NCI-H1105 treated with DMSO at 0.1 percent for 48 hours (cell line): ENCODE measurements at regions not wholly inside any gene's neighbourhood (a gene's known extent, or its start where the extent isn't known, plus 50 kb on each side); places are given as distances from the start of the nearest gene placed in this dataset.
"Not testable (repeated sequence)": the region's sequence is repeated elsewhere in the genome, so short reads cannot be mapped to it uniquely, and the experiment has no call there.

Experiments
- DNase-seq: peaks from one replicate; lab custom pipeline; 2025; lab: John Stamatoyannopoulos, UW

DNA sequence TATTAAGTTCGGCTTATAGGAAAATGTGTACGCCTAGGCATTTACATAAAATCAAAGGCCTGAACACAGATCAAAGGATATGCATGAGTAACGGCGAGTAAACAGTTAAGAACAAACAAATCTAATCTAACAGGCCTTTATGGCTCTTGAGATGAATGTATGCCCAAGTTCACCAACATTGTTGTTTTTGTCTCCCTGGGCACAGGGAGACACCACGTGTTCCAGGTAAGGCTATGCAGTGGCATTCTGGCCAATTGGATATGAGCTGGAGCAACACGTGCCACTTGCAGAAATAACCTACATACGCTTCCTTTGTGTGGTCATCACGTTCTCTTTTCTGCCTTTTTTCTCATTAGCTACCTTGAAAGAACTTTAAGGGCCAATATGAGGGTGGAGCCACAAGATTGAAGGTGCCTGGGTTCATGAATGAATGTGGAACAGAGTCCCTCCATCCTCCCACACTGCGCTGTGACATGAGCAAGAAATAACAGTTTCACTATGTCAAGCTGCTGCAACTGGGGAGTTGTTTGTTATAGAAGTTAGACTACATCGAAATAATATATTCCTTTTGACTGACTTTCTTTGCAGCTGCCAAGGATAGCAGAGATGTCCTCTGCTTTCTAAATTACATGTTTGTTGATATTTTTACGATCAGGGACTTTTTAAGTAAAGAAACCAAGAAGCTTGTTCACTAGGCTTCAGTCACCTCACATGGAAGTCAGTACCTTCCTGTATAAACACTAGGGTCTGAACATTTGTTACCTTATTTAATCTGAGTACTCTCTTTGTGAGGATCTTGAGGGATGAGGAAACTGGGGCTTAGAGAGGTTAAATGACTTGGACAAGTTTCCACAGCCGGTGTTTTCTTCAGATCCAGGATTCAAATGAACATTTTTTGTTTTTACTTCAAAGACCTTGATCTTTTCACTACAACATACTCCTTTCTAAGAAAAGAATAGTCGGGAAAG lies 427.5 kb upstream of the TBL1XR1 start:
- DNase-seq = no peak

DNA sequence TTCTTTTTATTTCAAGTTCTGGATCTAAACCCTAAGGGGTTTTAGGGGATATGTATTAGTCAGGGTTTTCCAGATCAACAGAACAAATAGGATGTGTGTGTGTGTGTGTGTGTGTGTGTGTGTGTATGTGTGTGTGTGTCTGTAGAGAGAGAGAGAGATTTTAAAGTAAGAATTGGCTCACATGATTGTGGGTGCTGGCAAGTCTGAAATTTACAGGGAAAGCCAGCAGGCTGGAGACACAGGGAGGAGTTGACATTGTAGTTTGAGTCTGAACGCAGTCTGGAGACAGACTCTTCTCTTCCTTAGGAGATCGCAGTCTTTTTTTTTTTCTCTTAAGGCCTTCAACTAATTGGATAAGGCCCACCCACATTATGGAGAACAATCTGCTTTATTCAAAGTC lies 428.8 kb upstream of the TBL1XR1 start:
- DNase-seq = no peak

DNA sequence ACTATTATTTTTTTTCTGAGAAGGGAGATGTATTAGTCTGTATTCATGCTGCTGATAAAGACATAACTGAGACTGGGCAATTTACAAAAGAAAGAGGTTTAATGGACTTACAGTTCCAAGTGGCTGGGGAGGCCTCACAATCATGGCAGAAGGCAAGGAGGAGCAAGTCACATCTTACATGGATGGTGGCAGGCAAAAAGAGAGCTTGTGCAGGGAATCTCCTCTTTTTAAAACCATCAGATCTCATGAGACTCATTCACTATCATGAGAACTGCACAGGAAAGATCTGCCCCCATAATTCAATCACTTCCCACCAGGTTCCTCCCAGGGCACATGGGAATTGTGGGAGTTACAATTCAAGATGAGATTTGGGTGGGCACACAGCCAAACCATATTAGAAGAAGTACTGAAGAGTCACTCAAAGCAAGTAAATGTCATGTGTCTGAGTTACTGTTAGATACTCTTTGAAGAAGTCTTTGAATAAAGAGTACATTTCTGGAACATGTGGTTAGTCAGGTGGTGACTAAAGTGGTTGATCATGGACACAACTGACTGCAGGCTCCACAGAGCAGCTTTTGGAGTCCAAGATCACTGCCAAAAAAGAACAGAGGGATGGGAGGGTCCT lies 430.9 kb upstream of the TBL1XR1 start:
- not testable (repeated sequence) for DNase-seq

DNA sequence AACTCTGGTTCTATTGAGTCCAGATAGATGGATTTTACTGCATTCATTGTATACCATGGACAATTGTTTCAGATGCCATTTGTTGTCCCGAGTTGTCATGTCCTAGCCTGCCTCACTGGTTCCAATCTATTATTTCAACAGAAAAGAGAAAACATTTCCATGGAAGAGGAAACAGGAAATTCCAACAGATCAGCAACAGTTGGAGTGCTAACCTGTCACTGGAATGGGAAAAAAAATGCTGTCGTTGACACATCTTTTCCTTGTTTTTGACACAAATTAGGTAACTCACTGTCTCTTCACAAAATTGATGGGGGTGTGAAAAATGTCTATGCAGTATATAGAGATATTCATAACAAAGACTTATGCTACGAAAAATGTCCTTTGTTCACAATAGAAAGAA lies 432.0 kb upstream of the TBL1XR1 start:
- DNase-seq = no peak

DNA sequence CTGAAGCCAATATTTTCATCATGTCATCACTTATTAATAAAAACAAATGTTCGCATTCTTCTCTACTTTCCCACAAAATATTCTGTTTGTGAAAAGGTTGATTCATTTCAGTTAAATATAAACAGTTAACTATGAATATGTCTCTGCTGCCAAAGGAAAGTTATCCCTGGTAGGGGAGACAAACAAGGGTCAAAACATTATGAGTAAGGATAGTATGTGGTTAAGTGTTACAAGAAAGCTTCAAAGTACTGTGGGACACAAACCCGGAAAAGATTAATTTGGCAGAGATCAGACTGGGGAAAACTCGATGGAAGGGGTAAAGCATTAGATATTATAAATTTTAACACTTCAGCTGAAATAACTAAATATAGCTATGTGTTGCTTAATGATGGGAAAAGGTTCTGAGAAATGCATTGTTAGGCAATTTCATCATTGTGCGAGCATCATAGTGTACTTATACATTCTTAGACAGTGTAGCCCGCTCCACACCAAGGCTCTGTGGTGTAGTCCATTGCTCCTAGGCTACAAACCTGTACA lies 436.5 kb upstream of the TBL1XR1 start:
- DNase-seq = no peak

DNA sequence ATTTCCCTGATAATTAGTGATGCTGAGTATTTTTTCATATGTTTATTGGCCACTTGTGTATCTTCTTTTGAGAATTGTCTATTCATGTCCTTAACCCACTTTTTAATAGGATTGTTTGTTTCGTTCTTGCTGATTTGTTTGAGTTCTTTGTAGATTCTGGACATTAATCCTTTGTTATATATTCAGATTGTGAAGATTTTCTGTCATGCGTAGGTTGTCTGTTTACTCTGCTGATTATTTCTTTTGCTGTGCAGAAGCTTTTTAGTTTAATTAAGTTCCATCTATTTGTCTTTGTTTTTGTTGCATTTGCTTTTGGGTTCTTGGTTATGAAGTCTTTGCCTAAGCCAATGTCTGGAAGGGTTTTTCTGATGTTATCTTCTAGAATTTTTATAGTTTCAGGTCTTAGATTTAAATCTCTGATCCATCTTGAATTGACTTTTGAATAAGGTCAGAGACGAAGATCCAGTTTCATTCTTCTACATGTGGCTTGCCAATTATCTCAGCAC lies 438.4 kb upstream of the TBL1XR1 start:
- DNase-seq = not testable (repeated sequence)

DNA sequence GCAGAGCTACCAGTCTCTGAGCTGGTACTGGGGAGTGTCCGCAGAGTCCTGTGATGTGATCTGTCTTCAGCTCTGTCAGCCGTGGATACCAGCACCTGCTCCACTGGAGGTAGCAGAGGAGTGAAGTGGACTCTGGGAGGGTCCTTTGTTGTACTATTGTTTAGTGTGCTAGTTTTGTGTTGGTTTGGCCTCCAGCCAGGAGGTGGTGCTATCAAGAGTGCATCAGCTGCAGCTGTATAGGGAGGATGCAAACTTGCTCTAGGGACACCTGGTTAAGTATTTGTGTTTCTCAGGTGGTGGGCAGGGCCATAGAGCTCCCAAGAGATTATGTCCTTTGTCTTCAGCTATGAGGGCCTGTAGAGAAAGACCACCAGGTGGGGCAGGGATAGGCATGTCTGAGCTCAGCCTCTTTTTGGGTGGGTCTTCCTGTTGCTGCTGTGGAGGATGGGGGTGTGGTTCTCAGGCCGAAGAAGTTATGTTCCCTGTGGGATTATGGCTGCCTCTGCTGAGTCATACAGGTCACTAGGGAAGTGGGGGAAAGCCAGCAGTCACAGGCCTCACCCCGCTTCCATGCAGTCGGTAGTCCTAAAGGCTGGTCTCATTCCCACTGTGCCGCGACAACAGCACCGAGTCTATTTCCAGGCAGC lies 443.2 kb upstream of the TBL1XR1 start:
- DNase-seq = peak; percentile 86

DNA sequence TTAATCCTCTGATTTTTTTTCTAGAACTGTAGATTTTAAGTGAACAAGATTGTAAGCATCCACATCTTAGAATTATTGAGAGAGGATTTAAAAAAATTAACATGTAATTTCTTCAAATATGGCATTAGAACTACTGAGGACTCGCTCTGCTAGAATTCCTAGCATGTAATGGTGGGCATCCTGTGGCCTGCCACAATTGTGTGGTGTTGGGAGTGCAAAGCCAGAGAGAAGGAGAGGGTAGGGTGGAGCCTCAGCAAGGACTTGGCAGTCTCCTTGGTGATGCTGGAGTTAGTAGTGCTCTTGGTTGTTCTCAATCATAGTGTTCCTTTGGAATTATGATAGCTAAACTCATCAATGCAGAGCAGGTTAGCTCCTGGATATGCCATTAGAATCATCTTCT lies 443.9 kb upstream of the TBL1XR1 start:
- no peak for DNase-seq

DNA sequence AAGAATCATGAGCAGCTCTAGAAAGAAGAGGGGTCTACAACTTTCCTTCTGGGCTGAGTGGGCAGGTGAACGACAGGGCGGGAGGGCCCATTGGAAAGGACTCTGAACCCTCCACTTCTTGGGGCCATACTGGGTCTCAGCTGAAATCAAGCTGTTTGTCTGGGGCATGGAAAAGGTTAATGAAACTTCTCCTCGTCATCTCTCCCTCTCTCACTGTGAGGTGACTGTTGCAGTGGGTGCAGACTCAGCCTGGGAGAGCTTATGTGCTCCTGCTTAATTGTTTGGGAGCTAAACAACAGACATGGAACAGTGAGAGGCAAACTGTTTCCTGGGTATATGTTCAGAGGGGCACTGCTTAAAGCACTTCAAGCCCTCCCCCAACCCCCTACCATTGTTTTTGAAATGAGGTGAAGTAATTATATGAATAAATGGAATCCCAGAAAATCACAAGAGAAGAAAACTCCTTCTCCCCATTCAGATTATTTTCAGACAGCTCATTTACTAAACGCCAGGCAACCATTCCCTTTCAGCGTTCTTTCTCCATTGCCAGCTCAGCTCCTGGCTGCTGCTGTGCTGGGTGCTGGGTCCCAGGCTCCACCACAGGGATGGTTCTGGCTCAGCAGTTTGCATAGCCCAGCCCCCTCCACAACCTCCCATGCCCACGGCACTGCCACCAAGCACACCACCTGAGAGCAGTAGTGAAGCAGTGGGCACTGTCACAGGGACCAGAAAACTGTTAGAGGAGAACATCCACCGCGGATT lies 444.9 kb upstream of the TBL1XR1 start:
- no peak for DNase-seq

DNA sequence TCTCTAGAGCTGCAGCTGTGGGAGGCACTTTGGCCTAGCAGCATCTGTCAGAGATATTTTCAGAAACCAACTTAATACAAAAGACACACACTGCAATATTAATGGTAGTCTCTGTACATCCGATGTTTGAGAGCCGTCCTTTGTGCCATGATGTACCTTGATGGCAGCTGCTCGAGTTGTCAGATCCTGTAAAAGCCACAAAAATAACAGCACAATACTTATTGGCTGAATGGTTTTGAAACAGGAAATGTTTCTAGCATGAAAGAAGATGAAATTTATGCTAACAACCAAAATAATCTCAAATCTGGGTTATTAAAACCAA lies 445.5 kb upstream of the TBL1XR1 start:
- no peak for DNase-seq

DNA sequence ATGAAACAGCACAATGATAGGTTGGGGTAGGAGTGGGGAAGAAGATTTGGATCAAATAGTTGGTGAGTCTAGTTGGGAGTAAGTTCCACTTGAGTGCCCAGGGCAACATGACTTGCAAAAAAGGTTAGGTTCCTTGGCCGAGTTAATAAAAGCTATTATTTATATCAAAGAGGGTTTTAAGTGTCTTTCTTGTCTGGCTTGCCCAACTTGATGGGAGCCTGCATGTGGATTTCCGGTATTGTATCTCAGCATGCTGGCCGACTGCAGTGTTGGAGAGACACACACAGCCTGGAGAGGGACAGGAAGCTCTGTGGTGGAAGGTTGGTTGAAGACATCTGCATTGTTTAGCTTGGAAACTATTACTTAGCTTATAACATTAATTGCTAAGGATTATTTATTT lies 449.5 kb upstream of the TBL1XR1 start:
- no peak for DNase-seq

DNA sequence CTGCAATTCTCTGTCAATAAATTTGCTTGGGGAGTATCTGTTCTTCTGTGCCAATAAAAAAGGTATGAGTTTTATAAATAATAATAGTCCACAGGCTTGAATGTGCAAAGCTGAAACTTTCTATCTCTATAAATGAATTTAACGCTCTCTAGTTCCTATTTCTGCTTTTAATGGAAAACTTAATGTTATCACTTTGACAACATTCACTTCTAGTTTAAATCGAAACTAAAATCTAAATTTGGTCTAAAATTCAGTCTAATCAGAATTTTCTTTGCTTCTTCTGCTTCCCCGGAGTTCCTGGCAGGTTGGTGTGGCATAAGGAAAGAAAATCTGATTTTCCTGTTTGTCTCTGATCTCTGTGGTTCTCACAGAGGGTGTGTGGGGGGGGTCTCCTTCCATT lies 450.1 kb upstream of the TBL1XR1 start:
- no peak for DNase-seq

DNA sequence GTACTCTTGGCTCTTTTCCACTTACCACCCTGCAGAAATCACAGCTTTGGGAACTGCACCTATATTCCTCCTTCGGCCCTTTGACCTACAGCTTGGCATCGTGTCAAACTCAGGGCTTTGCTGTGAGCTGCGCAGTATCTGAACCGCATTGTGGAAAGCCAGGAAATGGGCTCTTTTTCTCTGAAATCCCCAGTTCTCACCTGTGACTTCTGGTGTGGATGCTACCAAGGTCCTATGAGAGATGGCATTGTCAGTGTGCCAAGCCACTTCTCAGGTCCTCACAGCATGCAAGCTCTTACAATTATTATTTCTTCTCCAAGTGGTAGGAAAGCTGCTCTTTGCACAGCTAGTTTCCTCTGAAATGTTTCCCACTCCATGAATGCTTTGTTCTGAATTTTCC lies 450.6 kb upstream of the TBL1XR1 start:
- DNase-seq = peak; percentile 6

DNA sequence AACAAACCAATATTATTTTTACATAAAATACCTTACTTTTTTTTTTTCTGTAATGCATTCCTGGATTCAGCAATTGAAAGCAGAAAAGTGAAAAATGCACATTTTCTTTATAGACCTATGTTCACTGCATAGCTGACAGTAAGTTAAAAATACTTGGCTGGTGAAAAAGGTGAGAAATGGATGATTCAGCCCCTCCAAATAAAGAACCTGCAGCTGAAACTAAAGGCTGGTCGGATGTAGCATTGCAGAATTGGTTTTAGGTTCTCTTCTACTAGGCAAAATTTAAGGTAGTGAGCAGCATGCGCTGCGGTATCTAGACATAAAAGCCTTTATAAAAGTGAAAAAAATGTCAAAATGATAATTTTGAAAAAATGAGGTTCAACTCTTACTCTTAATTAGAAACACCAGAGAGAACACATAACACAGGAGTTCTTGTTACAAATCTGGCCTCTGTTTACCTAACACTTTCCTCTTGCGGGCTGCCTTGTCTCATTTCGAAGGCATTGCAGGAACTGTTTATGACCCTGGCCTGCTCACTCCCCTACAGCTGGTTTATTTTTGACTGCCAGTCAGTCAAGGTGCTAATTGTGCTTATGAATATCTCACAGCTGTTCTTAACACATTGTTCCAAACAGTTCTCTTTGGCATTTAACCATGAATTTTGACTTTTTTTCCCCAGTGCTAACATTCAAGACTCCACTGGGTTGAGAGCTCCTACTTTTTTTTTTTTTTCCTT lies 455.4 kb upstream of the TBL1XR1 start:
- DNase-seq = no peak

DNA sequence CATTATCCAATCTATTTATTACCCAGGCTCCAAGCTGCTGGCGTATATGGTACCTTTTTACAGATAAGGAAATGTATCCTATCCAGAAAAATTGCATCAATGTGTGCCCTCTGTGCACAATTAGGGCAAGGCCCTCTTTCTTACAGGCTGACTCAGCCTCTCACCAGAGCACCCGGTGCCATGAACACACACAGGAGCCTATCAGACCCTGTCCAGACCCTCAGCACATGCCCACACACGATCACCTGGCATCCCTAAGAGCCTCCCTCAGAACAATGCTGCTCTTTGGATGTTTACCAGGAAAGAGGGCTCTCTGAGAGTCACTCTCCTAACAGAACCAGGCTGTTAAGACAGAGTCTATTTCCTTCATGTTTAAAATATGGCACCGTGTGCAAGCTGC lies 460.0 kb upstream of the TBL1XR1 start:
- DNase-seq = peak; percentile 74

DNA sequence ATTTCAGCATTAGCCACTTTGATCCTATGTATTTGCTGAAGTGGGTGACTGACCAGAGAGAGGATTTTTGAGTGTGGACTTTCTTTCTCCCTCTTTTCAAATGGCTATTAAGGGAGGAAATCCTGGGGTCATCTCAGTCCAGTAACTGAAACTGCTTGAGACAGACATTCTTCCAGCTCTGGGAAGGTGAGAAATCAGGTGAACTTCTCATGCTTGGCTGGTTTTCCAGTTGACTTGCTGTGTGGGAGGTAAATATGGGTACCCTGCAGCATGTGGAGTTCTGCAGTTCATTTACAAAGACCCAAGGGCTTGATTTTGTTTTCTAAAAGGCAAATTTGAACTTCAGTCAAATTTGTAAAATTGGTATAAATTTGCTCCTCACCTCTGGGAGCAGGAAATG lies 461.1 kb upstream of the TBL1XR1 start:
- DNase-seq = no peak

DNA sequence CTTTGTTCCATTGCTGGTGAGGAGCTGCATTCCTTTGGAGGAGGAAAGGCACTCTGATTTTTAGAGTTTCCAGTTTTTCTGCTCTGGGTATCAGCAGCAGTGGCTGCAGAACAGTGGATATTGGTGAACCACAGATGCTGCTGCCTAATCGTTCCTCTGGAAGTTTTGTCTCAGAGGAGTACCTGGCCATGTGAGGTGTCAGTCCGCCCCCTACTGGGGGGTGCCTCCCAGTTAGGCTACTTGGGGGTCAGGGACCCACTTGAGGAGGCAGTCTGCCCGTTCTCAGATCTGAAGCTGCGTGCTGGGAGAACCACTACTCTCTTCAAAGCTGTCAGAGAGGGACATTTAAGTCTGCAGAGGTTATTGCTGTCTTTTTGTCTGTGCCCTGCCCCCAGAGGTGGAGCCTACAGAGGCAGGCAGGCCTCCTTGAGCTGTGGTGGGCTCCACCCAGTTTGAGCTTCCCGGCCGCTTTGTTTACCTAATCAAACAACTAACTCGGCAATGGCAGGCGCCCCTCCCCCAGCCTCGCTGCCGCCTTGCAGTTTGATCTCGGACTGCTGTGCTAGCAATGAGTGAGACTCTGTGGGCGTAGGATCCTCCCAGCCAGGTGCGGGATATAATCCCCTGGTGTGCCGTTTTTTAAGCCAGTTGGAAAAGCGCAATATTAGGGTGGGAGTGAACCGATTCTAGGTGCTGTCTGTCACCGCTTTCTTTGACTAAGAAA lies 467.3 kb upstream of the TBL1XR1 start:
- not testable (repeated sequence) for DNase-seq

DNA sequence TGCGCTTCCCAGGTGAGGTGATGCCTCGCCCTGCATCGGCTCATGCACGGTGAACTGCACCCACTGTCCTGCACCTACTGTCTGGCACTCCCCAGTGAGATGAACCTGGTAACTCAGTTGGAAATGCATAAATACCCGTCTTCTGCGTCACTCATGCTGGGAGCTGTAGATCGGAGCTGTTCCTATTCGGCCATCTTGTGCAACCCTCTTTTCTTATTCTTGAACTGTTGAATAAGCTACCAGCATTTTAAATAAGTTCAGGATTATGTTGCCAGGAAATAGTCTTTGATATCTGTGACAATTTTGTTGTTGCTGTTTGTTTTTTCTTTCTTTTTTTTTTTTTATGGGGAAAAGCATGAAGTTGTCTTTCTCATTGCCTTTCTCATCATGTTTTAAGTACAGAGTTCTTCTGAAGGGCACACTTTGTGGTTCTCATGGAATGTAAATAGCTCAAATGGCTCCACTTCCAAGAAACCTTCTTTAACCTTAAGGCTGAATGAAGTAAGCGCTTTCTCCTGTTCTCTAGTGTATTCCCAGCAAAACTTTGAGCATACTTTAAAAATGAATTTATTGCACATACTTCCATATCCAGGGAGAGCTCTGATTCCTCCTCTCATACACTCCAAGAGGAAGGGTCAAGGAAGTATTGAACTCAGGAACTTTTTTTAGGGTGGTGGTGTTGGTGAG lies 468.0 kb upstream of the TBL1XR1 start:
- DNase-seq = no peak

DNA sequence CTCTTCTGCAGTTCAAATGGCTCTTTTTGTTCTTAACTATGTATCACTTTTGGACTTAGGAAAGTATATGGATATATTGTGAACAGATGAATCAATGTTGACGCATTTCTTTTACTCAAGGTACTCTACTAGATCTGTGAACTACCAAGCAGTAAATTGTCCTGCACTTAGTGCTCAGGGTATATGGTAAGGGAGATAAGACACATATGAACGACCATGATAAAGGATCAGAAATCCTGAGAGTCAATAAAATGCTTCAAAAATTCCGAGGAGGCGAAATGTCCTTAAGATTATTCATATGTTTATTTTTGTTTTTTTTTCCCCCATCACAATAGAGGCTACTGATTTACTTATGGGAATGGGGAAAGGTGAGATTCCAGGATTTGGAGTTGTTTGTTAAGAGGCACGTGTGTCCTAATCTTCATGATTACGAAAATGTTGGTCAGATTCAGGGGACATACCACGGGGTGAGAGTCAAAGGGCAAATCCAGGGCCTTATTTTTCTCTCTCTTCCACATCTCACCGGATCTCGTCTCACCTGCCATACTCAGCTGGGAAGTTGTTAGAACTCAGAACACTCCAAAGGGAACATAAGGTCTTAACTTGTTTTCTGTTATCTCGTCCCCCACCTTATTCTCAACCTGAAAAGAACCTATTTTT lies 475.1 kb upstream of the TBL1XR1 start:
- DNase-seq = no peak
